NCI-H1105 (cell line): ENCODE measurements at regions not wholly inside any gene's neighbourhood (a gene's known extent, or its start where the extent isn't known, plus 50 kb on each side); places are given as distances from the start of the nearest gene placed in this dataset.

Experiments
- DNase-seq: peaks from one replicate; lab custom pipeline; 2025; lab: John Stamatoyannopoulos, UW

DNA sequence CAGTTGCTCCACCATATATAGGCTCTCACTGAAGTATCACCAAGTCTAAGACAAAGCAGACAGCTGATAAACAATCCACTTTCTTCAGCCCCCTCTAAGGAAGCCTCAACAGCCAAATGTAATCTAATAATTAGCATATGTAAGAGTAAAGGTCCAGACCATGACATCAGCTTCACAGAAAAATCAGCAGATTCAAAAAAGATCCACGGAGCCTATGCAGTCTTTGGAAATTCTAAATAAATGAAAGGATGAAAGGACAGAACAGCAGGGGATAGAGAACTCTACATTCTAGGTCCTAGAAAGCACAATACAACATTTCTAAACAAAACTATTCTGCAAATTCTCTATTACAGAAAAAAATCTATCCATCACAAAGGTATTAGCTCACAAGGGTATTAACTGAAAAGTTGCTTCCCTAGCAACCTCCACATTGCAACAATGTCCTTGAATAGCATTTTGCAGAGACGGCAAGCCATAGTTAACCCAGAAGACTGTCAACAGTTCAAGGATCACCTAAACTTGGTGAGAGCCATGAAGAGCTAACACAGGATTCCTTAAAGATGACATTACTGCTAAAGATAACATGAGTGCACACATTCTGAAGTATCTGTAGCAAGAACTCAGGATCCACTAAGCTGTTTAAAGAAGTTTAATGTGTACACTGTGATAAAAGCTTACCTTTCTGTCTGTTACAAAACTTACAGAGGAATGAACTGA, 74.3 kb downstream of the SIPA1L2 start:
- no peak for DNase-seq

DNA sequence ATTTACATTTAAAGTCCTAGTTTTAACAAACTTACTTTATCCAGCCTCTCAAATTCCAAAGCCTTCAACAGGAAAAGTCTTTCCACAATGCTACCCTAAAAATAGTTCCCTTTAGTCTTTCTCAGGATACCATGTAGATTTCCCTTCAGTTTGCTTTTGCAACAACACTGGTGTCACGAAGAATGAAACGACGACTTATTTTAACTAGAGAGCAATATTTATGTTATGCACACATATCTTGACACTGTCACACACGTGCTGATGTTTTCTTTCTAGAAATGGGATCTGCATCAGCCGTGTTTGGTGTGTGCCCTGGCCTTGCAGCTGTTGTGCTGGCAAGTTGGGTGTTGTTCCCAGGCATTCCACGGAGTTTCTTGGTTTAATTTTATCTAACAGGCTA, 75.5 kb downstream of the SIPA1L2 start:
- DNase-seq = no peak

DNA sequence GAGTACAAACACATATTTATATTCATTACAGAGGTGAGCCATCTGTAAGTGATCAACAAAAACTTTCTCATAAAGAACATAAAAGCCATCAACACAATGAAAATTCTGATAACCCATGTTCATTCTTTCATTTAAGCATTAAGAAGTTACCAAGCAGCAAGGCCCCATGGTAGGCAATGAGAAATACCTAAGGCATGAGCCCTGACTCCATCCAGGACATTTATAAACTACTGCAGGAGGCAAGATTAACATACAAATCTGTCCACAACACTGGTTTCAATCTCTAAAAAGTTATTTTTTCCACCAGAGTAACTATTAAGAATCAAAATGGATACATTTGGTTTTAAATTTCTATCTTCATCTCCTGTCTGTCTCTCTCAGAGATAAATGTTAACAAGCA, 76.1 kb downstream of the SIPA1L2 start:
- DNase-seq = no peak

DNA sequence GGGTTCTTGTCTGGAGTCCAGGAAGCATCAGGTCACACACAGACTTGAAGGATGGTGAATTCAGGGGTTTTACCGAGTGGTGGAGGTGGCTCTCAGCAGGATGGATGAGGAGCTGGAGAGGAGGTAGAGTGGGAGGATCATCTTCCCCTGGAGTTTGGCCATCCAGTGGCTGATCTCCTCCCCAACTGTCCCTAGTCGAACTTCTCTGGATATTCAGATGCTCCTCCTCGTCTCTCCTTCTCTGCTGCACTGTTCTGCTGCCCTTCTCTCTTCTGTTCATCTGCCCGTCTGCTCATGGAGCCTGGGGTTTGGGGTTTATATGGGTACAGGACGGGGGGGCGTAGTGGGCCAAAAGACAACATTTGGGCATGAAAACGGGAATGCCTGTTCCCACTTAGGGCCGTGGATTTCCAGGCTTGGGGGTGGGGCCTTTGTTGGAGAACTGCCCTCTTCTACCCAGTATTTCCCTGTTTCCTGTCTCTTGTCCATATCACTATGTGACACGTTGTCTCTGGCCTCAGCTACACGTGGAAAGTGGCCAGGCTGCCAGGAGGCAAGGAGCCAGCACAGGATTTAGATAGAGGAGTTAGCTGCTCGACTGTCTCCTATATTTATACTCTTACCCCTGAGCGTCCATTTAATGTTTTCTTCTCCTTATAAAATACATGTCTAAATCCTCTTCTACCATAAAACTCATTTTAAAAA, 76.7 kb downstream of the SIPA1L2 start:
- no peak for DNase-seq

DNA sequence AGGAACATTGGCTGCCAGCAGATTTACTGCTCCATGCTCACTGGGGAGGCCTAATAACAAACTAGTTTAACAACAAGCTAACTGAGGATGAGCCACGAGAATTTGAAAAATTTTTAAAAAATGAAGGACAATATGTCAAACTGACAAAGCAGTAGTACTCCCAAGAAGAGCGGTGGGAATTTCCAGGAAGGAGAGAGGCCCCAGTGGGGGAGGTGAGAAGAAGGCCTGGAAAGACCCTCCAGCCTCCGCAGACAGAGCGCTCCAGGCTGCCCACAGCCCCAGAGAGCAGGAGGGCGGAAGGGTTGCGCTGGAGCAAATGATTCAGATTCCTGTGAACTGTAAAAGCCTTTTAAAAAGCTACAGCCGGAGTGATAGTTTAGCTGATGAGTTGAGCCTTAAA, 78.5 kb downstream of the SIPA1L2 start:
- no peak for DNase-seq

DNA sequence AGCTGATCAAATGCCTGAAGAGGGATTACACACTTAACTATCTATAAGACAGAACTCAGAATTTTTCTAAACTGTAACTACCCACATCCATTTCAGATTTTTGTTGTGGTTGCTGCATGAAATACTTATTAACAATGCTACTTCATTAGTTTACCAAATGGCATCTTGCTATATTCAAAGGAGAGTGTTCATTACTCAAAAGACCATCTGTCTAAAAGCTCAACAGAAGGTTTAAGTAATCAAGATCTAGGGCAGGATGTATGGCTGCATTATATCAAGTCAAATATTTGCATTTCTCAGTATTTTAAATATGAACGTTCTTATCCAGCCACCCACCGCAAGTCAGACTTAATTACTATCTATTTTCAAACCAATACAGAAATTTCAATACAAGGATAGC, 79.9 kb downstream of the SIPA1L2 start:
- DNase-seq = no peak

DNA sequence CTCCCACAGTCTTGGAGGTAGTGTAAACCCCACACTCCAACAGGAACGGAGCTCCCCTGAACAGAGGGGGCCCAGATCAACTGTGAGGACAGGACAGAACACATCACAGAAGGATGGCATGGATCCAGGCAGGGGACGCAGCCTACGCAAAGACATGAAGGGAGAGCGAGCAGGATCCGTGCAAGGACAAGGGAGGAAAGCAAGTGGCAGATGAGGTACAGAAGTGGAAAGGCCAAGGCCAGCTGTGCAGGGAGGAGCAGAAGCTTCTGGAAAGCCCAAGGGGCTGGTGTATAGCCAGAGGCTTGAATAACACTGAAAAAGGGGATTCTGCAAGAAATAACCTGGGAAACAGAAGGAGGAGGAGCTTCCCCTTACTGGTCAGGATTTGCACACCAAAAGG, 81.2 kb downstream of the SIPA1L2 start:
- DNase-seq = no peak

DNA sequence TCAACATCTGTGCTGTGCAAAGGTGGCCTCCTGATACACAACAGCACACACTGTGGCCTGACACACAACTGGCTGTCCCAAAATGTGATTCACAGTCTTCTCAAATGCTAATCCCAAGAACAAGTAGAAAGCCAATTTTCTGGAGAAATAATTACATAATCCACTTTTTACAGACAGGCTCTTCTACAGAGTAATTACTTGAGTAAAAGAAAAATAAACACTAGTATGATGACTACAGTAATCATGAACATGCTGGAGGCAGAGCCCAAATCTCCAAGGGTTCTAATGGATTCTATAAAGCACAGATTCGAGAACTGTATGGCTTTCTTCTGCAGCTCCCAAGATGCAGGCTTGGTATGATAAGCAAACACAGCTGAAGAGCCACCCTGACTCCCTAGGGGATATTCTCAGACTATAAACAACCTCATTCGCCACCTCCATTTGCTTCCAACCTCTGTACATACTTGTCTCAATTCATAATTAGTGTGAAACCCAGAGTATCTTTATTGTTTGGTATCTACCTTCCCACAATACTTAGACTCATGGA, 81.9 kb downstream of the SIPA1L2 start:
- DNase-seq = no peak

DNA sequence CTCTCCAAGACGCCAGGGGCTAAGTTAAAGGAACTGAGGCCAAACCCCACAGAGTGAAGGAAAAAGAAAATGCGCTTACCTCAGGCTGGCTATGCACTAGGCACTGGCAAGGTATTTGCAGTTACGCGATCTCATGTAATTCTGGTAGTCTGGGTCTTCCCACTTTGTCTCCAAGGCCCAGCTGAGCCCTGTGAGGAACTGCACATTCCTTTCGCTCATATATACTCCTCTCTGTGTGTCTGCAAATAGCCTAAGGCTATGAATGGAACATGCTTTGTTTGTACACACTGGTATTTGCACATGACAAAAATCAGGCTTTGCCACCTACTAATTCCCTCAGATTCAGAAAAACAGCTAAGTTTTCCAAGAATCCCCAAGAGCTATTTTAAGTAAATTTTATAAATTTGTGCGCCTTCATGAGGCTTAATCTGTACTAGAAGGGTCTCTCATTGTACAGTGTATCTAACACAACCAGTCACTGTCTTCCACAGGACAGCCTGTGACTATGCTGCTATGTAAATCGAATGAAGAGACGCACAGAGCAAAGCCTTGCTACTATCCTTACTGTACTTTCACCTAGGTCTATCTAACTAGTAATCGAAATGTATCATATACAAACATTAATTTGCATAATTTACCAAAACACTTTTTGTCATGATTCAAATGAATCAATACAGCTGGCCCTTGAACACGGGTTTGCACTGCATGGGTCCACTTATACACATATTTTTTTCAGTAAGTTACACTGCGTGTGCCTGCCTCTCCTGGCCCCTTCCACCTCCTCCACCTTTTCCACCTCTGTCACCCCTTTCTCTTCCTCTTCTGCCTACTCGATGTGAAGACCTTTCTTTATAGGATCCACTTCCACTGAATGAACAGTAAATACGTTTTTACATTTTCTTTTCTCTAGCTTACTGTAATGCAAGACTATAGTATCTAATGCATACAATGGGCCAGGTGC, 87.0 kb downstream of the SIPA1L2 start:
- DNase-seq = no peak

DNA sequence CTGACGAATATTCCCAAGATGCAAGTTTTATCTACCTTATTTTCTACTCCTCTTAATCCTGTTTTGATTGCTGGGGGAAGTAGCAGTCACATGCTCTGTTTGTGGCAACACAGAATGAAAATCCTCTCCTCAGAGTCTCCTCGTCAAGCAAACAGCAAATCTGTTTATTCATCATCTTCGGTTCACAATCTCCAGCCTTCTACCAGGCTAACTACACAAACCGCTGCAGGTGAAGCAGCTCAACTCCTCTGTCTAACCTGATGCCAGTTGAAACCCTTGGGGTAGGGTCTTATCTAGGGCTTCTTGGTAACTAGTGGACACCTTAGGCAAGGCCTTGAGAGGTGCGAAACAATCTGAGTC, 91.0 kb downstream of the SIPA1L2 start:
- DNase-seq = no peak

DNA sequence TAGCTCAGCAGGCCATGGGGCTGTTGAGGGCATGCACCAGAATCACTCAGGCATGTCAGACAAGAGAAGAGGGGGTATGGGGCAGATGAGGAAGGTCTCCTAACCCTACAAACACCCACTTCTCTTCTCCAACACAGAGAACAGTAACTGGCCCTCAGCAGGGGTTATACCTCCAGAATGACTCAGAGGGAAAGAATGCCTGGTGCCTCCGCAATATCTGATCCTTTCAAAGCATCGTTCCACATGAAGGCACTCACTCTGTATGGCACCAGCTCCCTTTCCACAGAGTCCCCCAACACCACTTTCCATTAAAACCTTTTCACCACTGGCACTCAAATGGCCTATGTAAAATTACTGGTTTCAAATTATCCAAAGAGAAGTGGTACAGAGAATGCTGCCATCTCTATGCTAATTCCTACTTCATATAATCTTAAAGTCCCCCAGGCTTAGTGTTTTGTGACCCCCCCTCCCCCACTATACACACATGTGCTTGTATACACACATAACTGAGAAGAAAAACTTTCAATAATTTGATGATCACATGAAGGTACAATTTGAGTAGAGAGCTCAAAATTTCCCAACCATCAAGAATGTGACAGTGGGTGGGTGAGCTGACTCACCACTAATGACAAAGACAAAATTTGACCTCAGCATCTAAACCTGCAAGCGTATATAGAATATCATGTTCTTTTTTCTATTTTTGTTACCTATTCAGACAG, 91.5 kb downstream of the SIPA1L2 start:
- no peak for DNase-seq

DNA sequence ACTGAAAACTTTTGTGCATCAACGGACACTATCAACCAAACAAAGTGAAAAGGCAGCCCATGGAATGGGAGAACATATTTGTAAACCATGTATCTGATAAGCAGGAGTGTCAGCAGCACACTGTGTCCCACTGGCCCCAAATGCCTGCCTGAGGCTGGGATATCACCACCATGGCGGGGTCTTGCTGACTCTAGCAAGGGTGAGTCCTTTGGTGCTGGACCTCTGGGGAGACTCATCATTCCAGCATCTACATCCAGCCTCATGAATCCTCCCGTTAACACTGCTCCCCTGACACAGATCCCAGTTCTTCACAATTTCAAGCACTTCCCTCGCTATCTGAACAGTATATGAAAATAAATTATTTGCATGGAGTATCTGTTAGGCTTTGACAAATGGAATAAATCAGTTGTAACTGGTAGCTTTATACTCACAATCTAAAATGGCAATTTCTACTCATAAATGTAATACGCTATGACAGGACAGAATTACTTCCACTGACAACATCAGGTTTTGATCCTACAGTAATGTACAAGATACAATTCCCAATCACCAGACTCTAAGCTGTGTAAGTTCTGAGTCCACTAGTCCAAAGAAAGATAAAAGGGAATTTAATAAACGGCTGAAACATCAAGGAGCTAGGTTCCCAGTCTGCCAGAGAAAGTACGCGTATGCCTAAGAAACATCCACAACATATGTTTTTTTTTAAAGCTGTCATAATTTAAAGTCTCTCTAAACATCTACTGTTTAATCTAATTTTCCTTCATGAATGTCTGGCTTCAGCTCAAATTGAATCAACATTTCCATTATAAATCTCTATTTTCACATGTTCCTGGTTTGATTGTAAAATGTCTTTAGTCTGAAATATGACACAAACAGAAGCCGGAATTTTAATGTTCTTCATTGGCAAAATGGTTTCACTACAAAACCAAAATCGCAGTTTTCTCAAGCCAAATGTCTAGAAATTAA, 95.1 kb downstream of the SIPA1L2 start:
- DNase-seq = no peak

DNA sequence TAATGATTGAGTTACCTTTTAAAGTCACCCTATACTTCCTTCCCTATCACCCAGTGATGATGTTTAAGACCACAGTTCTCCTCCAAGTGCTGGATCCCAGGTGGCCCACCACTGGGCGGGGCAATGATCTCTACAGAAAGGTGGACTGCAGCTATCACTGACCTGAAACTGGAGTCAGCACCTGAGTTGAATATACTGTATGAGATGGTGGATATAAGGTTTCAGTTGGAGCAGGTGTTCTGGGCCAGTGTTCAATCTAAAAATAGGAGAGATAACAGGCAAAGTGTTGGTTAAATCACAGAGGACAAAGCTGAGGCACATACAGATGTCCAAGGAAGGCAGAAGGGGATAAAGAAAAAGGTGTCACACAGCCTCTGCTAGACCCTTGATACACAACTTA, 96.6 kb downstream of the SIPA1L2 start:
- no peak for DNase-seq

DNA sequence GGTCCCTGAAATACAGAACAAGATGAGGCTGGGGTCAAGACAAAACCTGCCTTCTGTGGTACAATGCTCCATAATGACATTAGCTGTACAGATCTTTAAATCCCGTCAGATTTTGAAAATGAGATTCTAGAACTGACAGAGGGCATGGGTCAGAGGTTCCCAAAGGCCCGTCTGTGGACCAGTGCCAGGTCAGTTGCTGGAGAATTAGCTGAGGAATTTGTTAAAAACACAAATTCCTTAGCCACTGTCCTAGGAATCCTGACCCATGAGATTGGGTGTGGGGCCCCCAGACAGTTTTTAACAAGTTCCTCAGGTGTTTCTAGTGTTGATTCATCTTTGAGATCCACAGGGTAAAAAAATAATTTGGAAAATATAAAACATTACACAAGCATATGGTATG, 97.0 kb downstream of the SIPA1L2 start:
- DNase-seq = no peak

DNA sequence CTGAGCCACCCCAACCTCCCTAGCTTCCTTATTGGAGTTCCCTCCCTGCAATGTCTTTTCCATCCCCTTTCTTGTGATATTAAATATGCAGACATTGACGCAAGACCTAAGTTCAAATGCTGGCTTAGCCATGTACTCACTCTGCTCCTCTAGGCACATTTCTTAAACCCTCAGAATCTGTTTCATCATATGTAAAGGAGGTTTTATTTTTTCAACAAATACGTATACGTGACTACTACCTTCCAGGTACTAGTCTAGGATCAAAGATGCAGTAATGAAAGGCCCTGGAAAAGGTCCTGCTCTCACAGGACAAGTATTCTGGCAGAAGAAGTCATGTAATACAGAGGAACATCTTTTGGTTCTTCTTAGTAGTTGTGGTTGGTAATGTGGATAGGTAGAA, 98.6 kb downstream of the SIPA1L2 start:
- no peak for DNase-seq

DNA sequence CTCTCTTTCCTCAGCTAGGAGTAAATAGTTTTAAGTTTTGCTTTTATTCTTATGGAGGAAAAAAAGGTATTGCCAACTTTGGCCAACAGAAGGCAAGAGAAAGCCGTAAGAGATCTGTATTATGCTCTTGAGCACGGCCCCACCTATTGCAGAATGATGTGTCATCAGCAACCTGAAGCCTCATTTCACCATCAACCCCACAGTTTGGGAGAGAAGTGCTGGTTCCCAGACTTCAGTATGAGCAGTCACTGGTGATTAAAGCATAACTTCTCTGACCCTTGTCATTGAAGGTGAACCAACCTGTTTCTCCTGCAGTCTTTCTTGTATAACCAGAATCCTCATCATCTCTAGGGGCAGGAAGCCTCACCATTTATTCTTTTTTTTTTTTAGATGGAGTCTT, 100.2 kb downstream of the SIPA1L2 start:
- DNase-seq = no peak

DNA sequence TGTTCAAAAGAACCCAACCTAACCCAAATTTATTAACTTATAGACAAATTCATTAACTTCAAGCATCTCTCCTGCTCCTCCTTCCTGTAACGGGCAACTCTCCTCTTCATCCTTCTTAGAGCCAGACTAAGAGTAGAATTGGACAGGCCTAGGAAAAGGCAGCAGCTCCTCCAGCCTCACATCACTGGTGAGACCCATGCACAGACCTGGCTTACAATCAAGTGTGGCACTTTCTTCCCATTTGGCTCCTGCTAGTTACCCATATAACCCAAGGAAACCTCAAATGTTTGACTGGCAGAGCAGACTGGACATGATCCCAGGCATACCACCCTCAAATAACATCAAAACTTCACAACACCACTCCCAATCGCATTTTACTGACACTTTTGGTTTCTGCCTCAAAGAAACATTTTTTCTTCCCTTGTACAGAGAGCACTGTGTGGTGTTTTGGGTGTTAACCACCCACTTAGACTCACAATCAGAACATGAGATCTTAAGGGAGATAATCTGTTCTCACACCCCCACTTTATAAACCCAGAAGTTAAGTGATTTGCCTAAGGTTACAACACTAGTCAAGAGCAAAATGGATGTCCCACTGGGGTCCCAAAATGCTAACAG, 101.4 kb downstream of the SIPA1L2 start:
- no peak for DNase-seq

DNA sequence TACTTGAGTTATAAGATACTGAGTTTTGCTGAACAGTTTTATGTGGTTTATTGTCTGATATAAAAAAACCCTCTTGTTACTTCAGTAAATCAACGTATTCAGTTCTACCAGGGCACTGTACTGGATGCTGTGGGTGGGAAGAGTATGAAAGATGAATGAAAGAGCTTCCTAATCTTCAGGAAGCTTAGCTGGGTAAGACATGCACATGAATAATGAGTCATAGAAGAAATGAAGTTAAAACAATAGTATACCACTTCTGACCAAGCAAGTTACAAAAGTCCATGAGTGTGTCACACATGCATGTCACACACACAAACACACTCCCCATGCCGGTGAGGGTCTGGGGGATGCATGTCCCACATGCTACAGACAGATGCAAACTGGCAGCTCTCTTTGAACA, 105.9 kb downstream of the SIPA1L2 start:
- DNase-seq = no peak

DNA sequence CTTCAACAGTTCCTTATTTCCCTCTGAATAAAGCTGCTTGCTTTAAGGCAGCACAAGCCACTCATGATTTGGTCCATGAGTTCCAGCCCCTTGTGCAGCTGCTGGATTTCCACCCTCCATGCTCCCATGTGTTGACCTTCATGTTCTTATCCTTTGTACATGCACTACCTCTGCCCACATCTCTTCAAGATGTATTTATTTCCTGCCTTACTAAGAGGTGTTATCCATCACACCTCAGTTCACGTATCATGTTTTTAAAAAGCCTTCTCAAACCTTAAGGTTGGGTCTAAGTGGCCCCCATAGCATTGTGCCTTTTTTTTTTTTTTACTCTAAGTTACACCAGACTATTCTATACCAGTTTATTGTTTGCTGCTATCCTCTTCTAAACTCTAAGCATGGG, 107.7 kb downstream of the SIPA1L2 start:
- no peak for DNase-seq

DNA sequence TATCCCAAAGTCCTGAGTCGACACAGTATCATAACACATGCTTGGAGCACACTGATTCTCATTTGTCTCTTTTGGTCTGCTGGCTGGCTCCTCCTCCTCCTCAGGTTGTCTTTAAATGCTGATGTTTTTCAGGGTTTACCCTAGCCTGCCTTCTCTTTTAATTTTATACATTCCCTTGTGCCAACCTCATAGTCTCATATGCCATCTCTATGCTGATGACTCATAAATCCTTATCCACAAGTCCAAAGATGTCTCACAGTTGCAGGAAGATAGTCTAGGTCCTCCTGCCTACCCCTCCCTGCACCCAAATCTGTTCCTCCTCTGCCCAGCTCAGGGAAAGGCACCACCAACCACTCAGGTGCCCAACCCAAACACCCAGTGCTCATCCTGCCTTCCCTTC, 108.3 kb downstream of the SIPA1L2 start:
- DNase-seq = no peak
